ENCODE measurements at regions not wholly inside any gene's neighbourhood (a gene's known extent, or its start where the extent isn't known, plus 50 kb on each side); places are given as distances from the start of the nearest gene placed in this dataset.

GRCh38 chr12:63394983-63395382 lies 244.0 kb upstream of the AVPR1A start:
- no peak for TF ChIP-seq CTCF (IDR thresholded peaks at IDR 0.05; ENCODE audit: insufficient read depth, low read depth, low read length, missing control alignments)
- DNase-seq (ENCODE audit: low read depth): no peak
- no peak overlapping the region for H3K4me3 ChIP-seq (ENCODE audit: low read depth, low read length)

- no peak for DNase-seq (ENCODE audit: low read depth)
- TF ChIP-seq CTCF (IDR thresholded peaks at IDR 0.05; ENCODE audit: insufficient read depth, low read depth, low read length, missing control alignments): no peak
- no peak overlapping the region for H3K4me3 ChIP-seq (ENCODE audit: low read depth, low read length)
These were observed 243.3 kb upstream of the AVPR1A start for GRCh38 chr12:63394349-63394748.

- no peak for TF ChIP-seq CTCF (IDR thresholded peaks at IDR 0.05; ENCODE audit: insufficient read depth, low read depth, low read length, missing control alignments)
- DNase-seq (ENCODE audit: low read depth): no peak
These were observed 238.2 kb upstream of the AVPR1A start for GRCh38 chr12:63389211-63389610.

GRCh38 chr12:63387771-63388170 lies 236.8 kb upstream of the AVPR1A start:
- no peak for DNase-seq (ENCODE audit: low read depth)
- no peak overlapping the region for H3K4me3 ChIP-seq (ENCODE audit: low read depth, low read length)
- TF ChIP-seq CTCF (IDR thresholded peaks at IDR 0.05; ENCODE audit: insufficient read depth, low read depth, low read length, missing control alignments): no peak

More at GRCh38 chr12:63389211-63389610, 238.2 kb upstream of the AVPR1A start:
- H3K4me3 ChIP-seq (ENCODE audit: low read depth, low read length): no peak overlapping the region

GRCh38 chr12:63382930-63383329 lies 231.9 kb upstream of the AVPR1A start:
- no peak overlapping the region for H3K4me3 ChIP-seq (ENCODE audit: low read depth, low read length)
- no peak for TF ChIP-seq CTCF (IDR thresholded peaks at IDR 0.05; ENCODE audit: insufficient read depth, low read depth, low read length, missing control alignments)
- DNase-seq (ENCODE audit: low read depth): no peak

- H3K4me3 ChIP-seq (ENCODE audit: low read depth, low read length): no peak overlapping the region
- TF ChIP-seq CTCF (IDR thresholded peaks at IDR 0.05; ENCODE audit: insufficient read depth, low read depth, low read length, missing control alignments): no peak
- no peak for DNase-seq (ENCODE audit: low read depth)
These were observed 211.8 kb upstream of the AVPR1A start for GRCh38 chr12:63362791-63363190.

- no peak for DNase-seq (ENCODE audit: low read depth)
- H3K4me3 ChIP-seq (ENCODE audit: low read depth, low read length): no peak overlapping the region
- no peak for TF ChIP-seq CTCF (IDR thresholded peaks at IDR 0.05; ENCODE audit: insufficient read depth, low read depth, low read length, missing control alignments)
These were observed 211.2 kb upstream of the AVPR1A start for GRCh38 chr12:63362166-63362565.
